Neural cell (in vitro differentiated cells): ENCODE measurements at regions not wholly inside any gene's neighbourhood (a gene's known extent, or its start where the extent isn't known, plus 50 kb on each side); places are given as distances from the start of the nearest gene placed in this dataset.

ENCODE experiments used
- H2AFZ ChIP-seq: fragments of 200-600, 300-800 bp; sonication (generic), shearing (Covaris generic); 2 replicates; pipeline ENCODE4 v1.6.0; 2014; ENCODE audit warnings: low read depth, mild to moderate bottlenecking, antibody characterized with exemption, low read length, moderate library complexity
- H3F3A ChIP-seq: fragments of 200-600 bp; shearing (Covaris generic); 2 replicates; pipeline ENCODE4 v1.6.1; 2016; ENCODE audit warnings: mild to moderate bottlenecking, moderate library complexity, mixed read lengths, antibody characterized with exemption, low read length; ENCODE audit not compliant: insufficient read depth, poor library complexity, severe bottlenecking
- H3K27ac ChIP-seq: fragments of 200-600, 300-800 bp; sonication (generic), shearing (Covaris generic); 2 replicates; pipeline ENCODE4 v1.5.1; 2014; ENCODE audit warnings: mild to moderate bottlenecking, low read length, moderate library complexity
- H3K27me3 ChIP-seq: fragments of 300-800, 200-600 bp; sonication (generic), shearing (Covaris generic); 2 replicates; pipeline ENCODE4 v1.6.0; 2014; ENCODE audit warnings: mild to moderate bottlenecking, low read depth, low read length, moderate library complexity; ENCODE audit not compliant: insufficient read depth
- H3K36me3 ChIP-seq: fragments of 300-800, 200-600 bp; sonication (generic), shearing (Covaris generic); 2 replicates; pipeline ENCODE4 v1.5.1; 2014; ENCODE audit warnings: mild to moderate bottlenecking, antibody characterized with exemption, low read length, moderate library complexity; ENCODE audit not compliant: insufficient read depth
- H3K4me2 ChIP-seq: fragments of 300-800, 200-600 bp; sonication (generic), shearing (Covaris generic); 2 replicates; pipeline ENCODE4 v1.6.0; 2014; ENCODE audit warnings: mild to moderate bottlenecking, low read length
- H3K4me3 ChIP-seq: fragments of 300-800, 200-600 bp; sonication (generic), shearing (Covaris generic); 2 replicates; pipeline ENCODE4 v1.5.1; 2014; ENCODE audit warnings: mild to moderate bottlenecking, low read length, moderate library complexity
- H3K79me2 ChIP-seq: fragments of 200-600 bp; shearing (Covaris generic); replicated peaks from 2 replicates; pipeline ENCODE4 v1.6.0; 2014; ENCODE audit warnings: mild to moderate bottlenecking, low read length, moderate library complexity; ENCODE audit not compliant: insufficient read depth
- H3K9ac ChIP-seq: fragments of 300-800, 200-600 bp; sonication (generic), shearing (Covaris generic); 2 replicates; pipeline ENCODE4 v1.6.1; 2016; ENCODE audit warnings: mild to moderate bottlenecking, low read length, mixed read lengths
- H3K9me2 ChIP-seq: fragments of 200-600 bp; shearing (Covaris generic); 2 replicates; pipeline ENCODE4 v1.6.1; 2016; ENCODE audit warnings: mild to moderate bottlenecking, low read length, mixed read lengths; ENCODE audit not compliant: insufficient read depth
- H3K9me3 ChIP-seq: fragments of 200-600, 300-800 bp; sonication (generic), shearing (Covaris generic); 2 replicates; pipeline ENCODE4 v1.6.1; 2016; ENCODE audit warnings: mild to moderate bottlenecking, mixed run types, low read length, moderate library complexity, mixed read lengths
- H4K20me1 ChIP-seq: fragments of 200-600 bp; shearing (Covaris generic); 2 replicates; pipeline ENCODE4 v1.6.1; 2016; ENCODE audit warnings: mild to moderate bottlenecking, mixed run types; ENCODE audit not compliant: insufficient read depth
- CTCF ChIP-seq: fragments of 450-650 bp; IDR thresholded peaks from 2 replicates; pipeline ENCODE4 v1.5.1; 2014; ENCODE audit warnings: antibody characterized with exemption, mild to moderate bottlenecking, moderate library complexity; ENCODE audit not compliant: poor library complexity, severe bottlenecking
- EP300 ChIP-seq: fragments of 450-650 bp; conservative IDR thresholded peaks from 2 replicates; pipeline ENCODE4 v1.6.1; 2014; ENCODE audit warnings: antibody characterized with exemption, mild to moderate bottlenecking, moderate library complexity; ENCODE audit not compliant: poor library complexity, severe bottlenecking
- EZH2 ChIP-seq: fragments of 200-600, 300-800 bp; shearing (Covaris generic), sonication (generic); IDR thresholded peaks from 2 replicates; pipeline ENCODE4 v1.6.1; 2014; ENCODE audit warnings: antibody characterized with exemption, low read length, borderline replicate concordance, mild to moderate bottlenecking; ENCODE audit not compliant: insufficient read depth, poor library complexity, severe bottlenecking
- MXI1 ChIP-seq: fragments of 450-650 bp; conservative IDR thresholded peaks from 2 replicates; pipeline ENCODE4 v1.6.1; 2014; ENCODE audit warnings: antibody characterized with exemption, mild to moderate bottlenecking; ENCODE audit not compliant: poor library complexity, severe bottlenecking
- POLR2AphosphoS5 ChIP-seq: IDR thresholded peaks from 2 replicates; pipeline ENCODE4 v1.6.1; 2012
- RAD21 ChIP-seq: fragments of 450-650 bp; conservative IDR thresholded peaks from 2 replicates; pipeline ENCODE4 v1.6.1; 2014; ENCODE audit warnings: antibody characterized with exemption, mild to moderate bottlenecking, moderate library complexity
- SMC3 ChIP-seq: fragments of 450-650 bp; conservative IDR thresholded peaks from 2 replicates; pipeline ENCODE4 v1.6.1; 2014; ENCODE audit warnings: antibody characterized with exemption, mild to moderate bottlenecking, moderate library complexity; ENCODE audit not compliant: poor library complexity
- TAF1 ChIP-seq: IDR thresholded peaks from 2 replicates; pipeline ENCODE4 v1.6.1; 2012; ENCODE audit warnings: low read depth
- TF ChIP-seq, protein P1 (sequence below): IDR thresholded peaks from 2 replicates; pipeline ENCODE4 v1.6.1; 2012; ENCODE audit warnings: borderline replicate concordance

GRCh38 chr3:117128133-117128532 lies 418.6 kb downstream of the TUSC7 start:
- H3F3A ChIP-seq, result no peaks in the 10 kb centered on the region
- no peak overlapping the region for H2AFZ ChIP-seq
- H3K4me2 ChIP-seq, result no peak overlapping the region
- no peaks in the 10 kb centered on the region for H3K27me3 ChIP-seq
- H3K9me3 ChIP-seq, result no peaks in the 10 kb centered on the region
- TF ChIP-seq TAF1, result no peak
- TF ChIP-seq, protein P1, sequence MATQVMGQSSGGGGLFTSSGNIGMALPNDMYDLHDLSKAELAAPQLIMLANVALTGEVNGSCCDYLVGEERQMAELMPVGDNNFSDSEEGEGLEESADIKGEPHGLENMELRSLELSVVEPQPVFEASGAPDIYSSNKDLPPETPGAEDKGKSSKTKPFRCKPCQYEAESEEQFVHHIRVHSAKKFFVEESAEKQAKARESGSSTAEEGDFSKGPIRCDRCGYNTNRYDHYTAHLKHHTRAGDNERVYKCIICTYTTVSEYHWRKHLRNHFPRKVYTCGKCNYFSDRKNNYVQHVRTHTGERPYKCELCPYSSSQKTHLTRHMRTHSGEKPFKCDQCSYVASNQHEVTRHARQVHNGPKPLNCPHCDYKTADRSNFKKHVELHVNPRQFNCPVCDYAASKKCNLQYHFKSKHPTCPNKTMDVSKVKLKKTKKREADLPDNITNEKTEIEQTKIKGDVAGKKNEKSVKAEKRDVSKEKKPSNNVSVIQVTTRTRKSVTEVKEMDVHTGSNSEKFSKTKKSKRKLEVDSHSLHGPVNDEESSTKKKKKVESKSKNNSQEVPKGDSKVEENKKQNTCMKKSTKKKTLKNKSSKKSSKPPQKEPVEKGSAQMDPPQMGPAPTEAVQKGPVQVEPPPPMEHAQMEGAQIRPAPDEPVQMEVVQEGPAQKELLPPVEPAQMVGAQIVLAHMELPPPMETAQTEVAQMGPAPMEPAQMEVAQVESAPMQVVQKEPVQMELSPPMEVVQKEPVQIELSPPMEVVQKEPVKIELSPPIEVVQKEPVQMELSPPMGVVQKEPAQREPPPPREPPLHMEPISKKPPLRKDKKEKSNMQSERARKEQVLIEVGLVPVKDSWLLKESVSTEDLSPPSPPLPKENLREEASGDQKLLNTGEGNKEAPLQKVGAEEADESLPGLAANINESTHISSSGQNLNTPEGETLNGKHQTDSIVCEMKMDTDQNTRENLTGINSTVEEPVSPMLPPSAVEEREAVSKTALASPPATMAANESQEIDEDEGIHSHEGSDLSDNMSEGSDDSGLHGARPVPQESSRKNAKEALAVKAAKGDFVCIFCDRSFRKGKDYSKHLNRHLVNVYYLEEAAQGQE, result no peak
- no peak for TF ChIP-seq CTCF
- TF ChIP-seq RAD21, result no peak
- no peak for TF ChIP-seq POLR2AphosphoS5
- TF ChIP-seq EP300, result no peak
- TF ChIP-seq MXI1, result no peak
- TF ChIP-seq SMC3, result no peak
- TF ChIP-seq EZH2, result no peak
- H3K4me3 ChIP-seq, result no peak overlapping the region
- H3K9ac ChIP-seq, result no peak overlapping the region
- no peaks in the 10 kb centered on the region for H3K79me2 ChIP-seq
- H3K9me2 ChIP-seq, result no peaks in the 10 kb centered on the region
- no peak overlapping the region for H3K27ac ChIP-seq
- H3K36me3 ChIP-seq, result no peaks in the 10 kb centered on the region
- H4K20me1 ChIP-seq, result no peaks in the 10 kb centered on the region

DNA sequence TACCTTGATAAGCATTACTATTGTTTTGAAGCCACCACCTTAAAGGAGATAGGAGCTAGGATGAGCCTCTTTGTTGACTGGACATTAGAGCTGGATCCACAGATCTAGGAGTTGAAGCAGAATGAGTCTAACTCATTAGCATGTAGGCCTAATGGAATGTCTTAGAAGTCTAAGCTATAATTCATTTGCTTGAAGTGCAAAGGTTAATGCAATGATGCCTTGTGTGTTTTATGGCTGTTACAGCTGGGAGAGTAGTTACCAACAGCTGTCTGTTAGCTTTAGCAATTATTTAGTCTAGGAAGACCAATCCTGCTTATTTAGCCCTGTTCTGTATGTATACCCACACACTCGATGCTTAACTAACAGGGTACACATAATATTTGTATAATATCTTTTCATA lies 419.3 kb downstream of the TUSC7 start:
- no peaks in the 10 kb centered on the region for H3F3A ChIP-seq
- H3K4me3 ChIP-seq, result no peak overlapping the region
- H3K79me2 ChIP-seq, result no peaks in the 10 kb centered on the region
- H3K27me3 ChIP-seq, result no peaks in the 10 kb centered on the region
- H2AFZ ChIP-seq, result no peak overlapping the region
- no peaks in the 10 kb centered on the region for H4K20me1 ChIP-seq
- H3K4me2 ChIP-seq, result no peak overlapping the region
- H3K27ac ChIP-seq, result no peak overlapping the region
- no peaks in the 10 kb centered on the region for H3K9me2 ChIP-seq
- no peaks in the 10 kb centered on the region for H3K9me3 ChIP-seq
- no peaks in the 10 kb centered on the region for H3K36me3 ChIP-seq
- TF ChIP-seq MXI1 (no peak), RAD21 (no peak), EZH2 (no peak), CTCF (no peak), EP300 (no peak), POLR2AphosphoS5 (no peak), TAF1 (no peak), SMC3 (no peak)
- TF ChIP-seq, protein P1, result no peak
- H3K9ac ChIP-seq, result no peak overlapping the region
